Glutamatergic neuron (in vitro differentiated cells): ENCODE measurements at regions not wholly inside any gene's neighbourhood (a gene's known extent, or its start where the extent isn't known, plus 50 kb on each side); places are given as distances from the start of the nearest gene placed in this dataset.

Experiments used
- DNase-seq: peaks from one replicate; pipeline ENCODE4 v3.0.0; 2022
- H3K27ac Mint-ChIP-seq: one replicate; pipeline ENCODE4 v1.8.0; 2020; ENCODE audit warnings: mild to moderate bottlenecking, mixed read lengths, inconsistent platforms; ENCODE audit not compliant: unreplicated experiment
- H3K27me3 Mint-ChIP-seq: one replicate; pipeline ENCODE4 v1.8.0; 2020; ENCODE audit warnings: mild to moderate bottlenecking, moderate library complexity, mixed read lengths, inconsistent platforms; ENCODE audit not compliant: unreplicated experiment
- H3K36me3 Mint-ChIP-seq: one replicate; pipeline ENCODE4 v1.8.0; 2020; ENCODE audit warnings: mild to moderate bottlenecking, mixed read lengths, inconsistent platforms; ENCODE audit not compliant: unreplicated experiment
- H3K4me1 Mint-ChIP-seq: one replicate; pipeline ENCODE4 v1.8.0; 2020; ENCODE audit warnings: mild to moderate bottlenecking, low read depth, mixed read lengths, inconsistent platforms; ENCODE audit not compliant: unreplicated experiment
- H3K4me3 Mint-ChIP-seq: one replicate; pipeline ENCODE4 v1.8.0; 2020; ENCODE audit warnings: mild to moderate bottlenecking, mixed read lengths, inconsistent platforms; ENCODE audit not compliant: unreplicated experiment
- H3K9me3 Mint-ChIP-seq: one replicate; pipeline ENCODE4 v1.8.0; 2020; ENCODE audit warnings: mild to moderate bottlenecking, moderate library complexity, mixed read lengths, inconsistent platforms; ENCODE audit not compliant: unreplicated experiment
- TF ChIP-seq, protein P1 (sequence below): fragments of 200-600 bp; sonication (generic); IDR thresholded peaks from one replicate; pipeline ENCODE4 v1.5.0; 2021; ENCODE audit not compliant: partially characterized antibody, unreplicated experiment

DNA sequence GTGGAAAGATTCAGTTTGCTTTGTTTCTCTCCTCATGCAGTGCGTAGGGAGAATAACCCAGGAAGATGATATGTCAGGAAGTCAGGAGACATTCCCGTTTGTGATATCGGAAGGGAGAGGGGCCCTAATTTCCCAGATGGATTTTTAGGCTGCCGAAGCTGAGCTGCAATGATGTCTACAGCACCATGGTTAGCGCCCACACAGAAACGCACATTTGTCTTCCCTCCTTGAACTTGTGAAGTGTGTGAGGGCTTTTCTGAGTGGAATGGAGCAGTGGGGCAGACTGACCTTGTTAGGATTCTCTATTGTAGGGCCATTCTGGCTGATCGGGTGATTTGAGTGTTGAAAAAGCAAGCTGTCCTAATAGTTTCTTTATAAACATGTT is 191.3 kb upstream of the ARG1 start:
- TF ChIP-seq, protein P1, sequence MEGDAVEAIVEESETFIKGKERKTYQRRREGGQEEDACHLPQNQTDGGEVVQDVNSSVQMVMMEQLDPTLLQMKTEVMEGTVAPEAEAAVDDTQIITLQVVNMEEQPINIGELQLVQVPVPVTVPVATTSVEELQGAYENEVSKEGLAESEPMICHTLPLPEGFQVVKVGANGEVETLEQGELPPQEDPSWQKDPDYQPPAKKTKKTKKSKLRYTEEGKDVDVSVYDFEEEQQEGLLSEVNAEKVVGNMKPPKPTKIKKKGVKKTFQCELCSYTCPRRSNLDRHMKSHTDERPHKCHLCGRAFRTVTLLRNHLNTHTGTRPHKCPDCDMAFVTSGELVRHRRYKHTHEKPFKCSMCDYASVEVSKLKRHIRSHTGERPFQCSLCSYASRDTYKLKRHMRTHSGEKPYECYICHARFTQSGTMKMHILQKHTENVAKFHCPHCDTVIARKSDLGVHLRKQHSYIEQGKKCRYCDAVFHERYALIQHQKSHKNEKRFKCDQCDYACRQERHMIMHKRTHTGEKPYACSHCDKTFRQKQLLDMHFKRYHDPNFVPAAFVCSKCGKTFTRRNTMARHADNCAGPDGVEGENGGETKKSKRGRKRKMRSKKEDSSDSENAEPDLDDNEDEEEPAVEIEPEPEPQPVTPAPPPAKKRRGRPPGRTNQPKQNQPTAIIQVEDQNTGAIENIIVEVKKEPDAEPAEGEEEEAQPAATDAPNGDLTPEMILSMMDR = no peak
- Mint-ChIP-seq H3K4me1 (peaks cover 48% of the 10 kb centered on the region), H3K27me3 (peaks cover 2% of the 10 kb centered on the region), H3K27ac (peak overlapping the region; percentile 13), H3K36me3 (no peaks in the 10 kb centered on the region), H3K9me3 (peaks cover 8% of the 10 kb centered on the region), H3K4me3 (peak overlapping the region; percentile 21)
- DNase-seq = no peak

DNA sequence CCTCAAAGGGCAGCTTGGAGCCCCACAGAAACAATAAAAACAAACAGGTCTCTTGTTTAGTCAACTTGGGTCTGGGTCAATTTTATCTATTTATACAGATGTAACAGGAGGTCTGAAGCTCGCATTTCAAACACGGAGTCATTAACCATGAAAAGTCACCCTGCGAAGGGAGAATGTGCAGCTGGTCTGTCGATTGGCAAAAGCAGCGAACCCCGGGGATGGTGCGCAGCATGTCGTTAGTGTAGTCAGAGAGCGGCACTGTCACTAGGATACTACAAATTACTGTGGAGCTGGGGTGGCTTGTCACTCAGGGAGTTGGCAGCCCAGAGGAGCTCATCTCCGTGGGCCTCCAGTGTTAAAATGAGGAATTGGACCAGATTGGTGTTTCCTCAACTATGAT is 190.4 kb upstream of the ARG1 start:
- DNase-seq = peak; percentile 47
- Mint-ChIP-seq H3K9me3 (peaks cover 8% of the 10 kb centered on the region), H3K27me3 (peaks cover 2% of the 10 kb centered on the region), H3K36me3 (no peaks in the 10 kb centered on the region), H3K4me3 (no peak overlapping the region), H3K27ac (no peak overlapping the region), H3K4me1 (peaks cover 43% of the 10 kb centered on the region)
- TF ChIP-seq, protein P1 = no peak

DNA sequence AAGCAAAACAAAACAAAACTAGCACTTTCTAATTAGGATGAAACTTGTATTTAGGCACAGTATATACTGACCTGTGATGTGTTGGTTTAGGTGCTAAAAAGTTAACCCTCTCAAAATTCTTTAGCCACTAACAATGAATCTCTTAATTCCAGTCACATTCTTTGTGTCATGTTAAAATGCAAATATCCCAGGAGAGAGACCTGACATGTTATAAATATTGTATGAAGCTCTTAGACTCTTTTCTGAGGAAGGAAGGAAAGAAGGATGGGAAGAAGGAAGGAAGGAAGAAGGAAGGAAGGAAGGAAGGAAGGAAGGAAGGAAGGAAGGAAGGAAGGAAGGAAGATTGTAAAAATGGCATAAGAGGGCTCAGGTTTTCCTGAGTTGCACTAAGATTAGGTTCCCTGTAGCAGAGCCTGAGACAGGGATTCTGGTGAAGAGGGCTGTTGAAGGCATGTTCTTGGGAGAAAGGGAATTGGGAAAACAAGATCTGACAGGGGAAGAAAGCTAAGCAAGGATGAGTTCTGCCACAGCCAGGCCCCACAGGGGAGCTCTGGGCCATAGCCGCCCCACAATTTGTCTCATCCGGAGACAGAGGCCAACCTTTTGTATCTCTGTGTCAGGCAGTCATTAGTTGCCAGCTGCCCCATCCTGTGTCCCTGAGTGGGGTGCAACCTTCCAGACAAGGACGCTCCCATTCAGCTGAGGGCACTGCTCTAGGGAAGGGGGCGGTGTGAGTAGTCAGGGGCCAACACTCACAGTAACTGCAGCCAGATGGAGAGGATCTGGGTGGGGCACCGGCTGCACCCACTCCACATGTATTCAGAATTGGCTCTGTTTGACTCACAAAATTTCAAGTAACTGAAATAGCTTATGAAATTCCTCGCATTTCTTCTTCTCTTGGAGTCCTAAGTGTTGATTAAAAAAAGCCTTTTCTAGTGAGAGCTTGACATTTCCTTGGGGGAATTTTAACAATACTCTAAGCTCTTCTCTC is 189.3 kb upstream of the ARG1 start:
- H3K4me1 Mint-ChIP-seq = peaks cover 45% of the 10 kb centered on the region
- peaks cover 2% of the 10 kb centered on the region for H3K27me3 Mint-ChIP-seq
- peaks cover 10% of the 10 kb centered on the region for H3K9me3 Mint-ChIP-seq
- peak overlapping the region; percentile 74 for H3K4me3 Mint-ChIP-seq
- DNase-seq = no peak
- TF ChIP-seq, protein P1 = no peak
- no peaks in the 10 kb centered on the region for H3K36me3 Mint-ChIP-seq
- peak overlapping the region; percentile 57 for H3K27ac Mint-ChIP-seq

DNA sequence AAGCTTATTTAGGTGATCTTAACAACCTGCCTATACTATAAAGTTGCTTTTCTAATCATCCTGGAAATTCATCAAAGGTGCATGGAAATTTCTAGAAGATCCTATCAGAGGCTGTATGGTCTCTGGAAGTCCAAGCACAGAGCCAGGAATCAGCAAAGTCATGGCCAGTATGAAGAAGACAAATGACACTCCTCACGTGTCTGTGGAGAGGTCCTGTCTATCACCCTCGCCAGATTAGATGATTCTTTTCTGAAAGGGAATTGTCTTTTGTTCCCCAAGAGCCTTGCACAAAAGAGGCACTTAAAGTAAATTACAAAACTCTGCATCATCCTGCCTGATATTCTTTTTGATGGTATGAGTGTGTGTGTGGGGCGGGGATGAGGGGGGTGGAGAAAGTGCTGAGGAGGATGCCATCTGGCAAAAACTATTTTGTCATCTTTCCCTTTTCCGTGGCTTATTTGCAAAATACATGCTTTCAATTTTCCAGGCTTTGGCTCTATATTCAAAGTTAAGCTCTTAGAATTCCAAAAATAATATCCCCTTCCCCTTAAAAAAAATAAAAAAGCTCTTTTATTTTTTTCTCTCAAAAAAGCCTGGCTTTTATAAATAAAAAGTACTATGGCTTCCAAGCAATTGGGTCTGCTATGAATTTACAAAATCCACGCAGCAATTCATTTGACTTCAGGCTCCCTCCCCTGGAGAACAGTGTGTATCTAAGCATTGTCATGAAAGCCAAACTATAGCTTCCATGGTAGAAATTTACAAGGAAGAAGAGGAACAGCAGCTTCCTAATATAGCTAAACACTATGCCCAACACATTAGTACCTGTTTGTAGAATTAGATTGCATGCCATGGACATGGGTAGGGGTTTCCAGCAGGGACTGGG is 185.2 kb upstream of the ARG1 start:
- peaks cover 31% of the 10 kb centered on the region for H3K4me1 Mint-ChIP-seq
- peaks cover 8% of the 10 kb centered on the region for H3K9me3 Mint-ChIP-seq
- TF ChIP-seq, protein P1 = no peak
- no peaks in the 10 kb centered on the region for H3K27me3 Mint-ChIP-seq
- no peaks in the 10 kb centered on the region for H3K36me3 Mint-ChIP-seq
- H3K27ac Mint-ChIP-seq = no peak overlapping the region
- no peak overlapping the region for H3K4me3 Mint-ChIP-seq
- DNase-seq = no peak

DNA sequence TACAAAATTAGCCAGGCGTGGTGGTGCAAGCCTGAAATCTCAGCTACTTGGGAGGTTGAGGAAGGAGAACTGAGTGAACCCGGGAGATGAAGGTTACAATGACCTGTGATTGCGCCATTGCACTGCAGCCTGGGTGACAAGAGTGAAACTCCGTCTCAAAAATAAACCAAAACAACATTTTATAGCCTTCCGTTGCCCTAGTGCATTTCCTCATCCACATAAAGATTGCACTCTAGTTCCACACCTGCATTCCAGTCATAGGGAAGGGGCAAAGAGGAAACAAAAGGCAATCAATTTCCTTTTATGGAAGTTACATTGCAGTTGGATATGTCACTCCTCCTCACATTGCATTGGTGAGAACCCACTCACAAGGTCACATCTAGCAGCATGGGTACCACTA is 182.7 kb upstream of the ARG1 start:
- Mint-ChIP-seq H3K27me3 (no peaks in the 10 kb centered on the region), H3K4me1 (peaks cover 16% of the 10 kb centered on the region), H3K4me3 (no peak overlapping the region), H3K9me3 (peaks cover 9% of the 10 kb centered on the region), H3K27ac (no peak overlapping the region), H3K36me3 (no peaks in the 10 kb centered on the region)
- DNase-seq = no peak
- TF ChIP-seq, protein P1 = no peak
